NB4 (cell line): ENCODE measurements at regions not wholly inside any gene's neighbourhood (a gene's known extent, or its start where the extent isn't known, plus 50 kb on each side); places are given as distances from the start of the nearest gene placed in this dataset.
A peak's percentile ranks its signal among the peaks of the same experiment; 100 is the strongest.

Experiments
- DNase-seq: peaks from one replicate; pipeline ENCODE4 v3.0.0; 2010; ENCODE audit warnings: low read depth
- H3K4me3 ChIP-seq: one replicate; pipeline ENCODE4 v1.5.1; 2011; ENCODE audit warnings: mild to moderate bottlenecking, low read depth, low read length, moderate library complexity
- CTCF ChIP-seq: IDR thresholded peaks from one replicate; pipeline ENCODE4 v1.5.1; 2012; ENCODE audit warnings: low read depth, low read length
- MAX ChIP-seq: IDR thresholded peaks from 2 replicates; pipeline ENCODE4 v1.6.1; 2011; ENCODE audit warnings: low read depth, low read length
- MYC ChIP-seq: IDR thresholded peaks from 2 replicates; pipeline ENCODE4 v1.6.1; 2011; ENCODE audit warnings: low read depth, low read length
- POLR2A ChIP-seq: IDR thresholded peaks from 2 replicates; pipeline ENCODE4 v1.6.1; 2011; ENCODE audit warnings: mild to moderate bottlenecking; ENCODE audit not compliant: insufficient read length; ENCODE audit errors: extremely low read depth

- TF ChIP-seq MAX (no peak), POLR2A (no peak), MYC (no peak), CTCF (no peak)
- no peak for DNase-seq
- no peak overlapping the region for H3K4me3 ChIP-seq
These were observed 279.0 kb upstream of the TACR3 start for GRCh38 chr4:103998756-103999155.

GRCh38 chr4:103996637-103997036 lies 276.9 kb upstream of the TACR3 start:
- H3K4me3 ChIP-seq: no peak overlapping the region
- TF ChIP-seq MYC: no peak
- no peak for TF ChIP-seq MAX
- TF ChIP-seq POLR2A: no peak
- no peak for TF ChIP-seq CTCF
- peak; percentile 5 for DNase-seq

GRCh38 chr4:103996064-103996463 lies 276.3 kb upstream of the TACR3 start:
- no peak for DNase-seq
- TF ChIP-seq POLR2A (no peak), CTCF (no peak)
- no peak overlapping the region for H3K4me3 ChIP-seq

GRCh38 chr4:103994059-103994458 lies 274.3 kb upstream of the TACR3 start:
- TF ChIP-seq MYC (no peak), MAX (no peak), CTCF (no peak), POLR2A (no peak)
- DNase-seq: peak; percentile 12
- no peak overlapping the region for H3K4me3 ChIP-seq

- no peak for DNase-seq
- no peak for TF ChIP-seq MYC
- TF ChIP-seq POLR2A: no peak
- no peak for TF ChIP-seq CTCF
- no peak for TF ChIP-seq MAX
These were observed 262.7 kb upstream of the TACR3 start for GRCh38 chr4:103982454-103982853.

GRCh38 chr4:103948244-103949018 lies 228.6 kb upstream of the TACR3 start:
- H3K4me3 ChIP-seq: no peak overlapping the region
- DNase-seq: no peak
- TF ChIP-seq MYC (no peak), MAX (no peak), CTCF (no peak), POLR2A (no peak)

More at GRCh38 chr4:103982454-103982853, 262.7 kb upstream of the TACR3 start:
- no peak overlapping the region for H3K4me3 ChIP-seq
